HFF-Myc (cell line): ENCODE measurements at regions not wholly inside any gene's neighbourhood (a gene's known extent, or its start where the extent isn't known, plus 50 kb on each side); places are given as distances from the start of the nearest gene placed in this dataset.
A peak's percentile ranks its signal among the peaks of the same experiment; 100 is the strongest.

ENCODE experiments used
- DNase-seq: peaks from one replicate; pipeline ENCODE4 v3.0.0-alpha.2; 2011; ENCODE audit warnings: low read depth; ENCODE audit errors: extremely low read depth
- H3K4me3 ChIP-seq: replicated peaks from 2 replicates; pipeline ENCODE4 v1.5.1; 2011; ENCODE audit warnings: low read depth, mild to moderate bottlenecking, control low read depth, low read length
- CTCF ChIP-seq: IDR thresholded peaks from 2 replicates; pipeline ENCODE4 v1.5.1; 2012; ENCODE audit warnings: mild to moderate bottlenecking, low read depth, low read length, control low read depth; ENCODE audit errors: missing control alignments

- TF ChIP-seq CTCF: no peak
- H3K4me3 ChIP-seq: no peak overlapping the region
- DNase-seq: no peak
Measured at GRCh38 chr12:115467531-115467930, 783.6 kb upstream of the TBX3 start.

GRCh38 chr12:115466076-115466475 is 782.1 kb upstream of the TBX3 start:
- DNase-seq: peak; percentile 15
- H3K4me3 ChIP-seq: no peak overlapping the region
- TF ChIP-seq CTCF: no peak

- H3K4me3 ChIP-seq: no peak overlapping the region
- no peak for TF ChIP-seq CTCF
- no peak for DNase-seq
Measured at GRCh38 chr12:115464661-115465060, 780.7 kb upstream of the TBX3 start.

- no peak overlapping the region for H3K4me3 ChIP-seq
- DNase-seq: no peak
- TF ChIP-seq CTCF: no peak
Measured at GRCh38 chr12:115464111-115464581, 780.2 kb upstream of the TBX3 start.

- TF ChIP-seq CTCF: no peak
- no peak for DNase-seq
- no peak overlapping the region for H3K4me3 ChIP-seq
Measured at GRCh38 chr12:115461401-115461800, 777.4 kb upstream of the TBX3 start.

- no peak for TF ChIP-seq CTCF
- H3K4me3 ChIP-seq: no peak overlapping the region
- no peak for DNase-seq
Measured at GRCh38 chr12:115457798-115458197, 773.8 kb upstream of the TBX3 start.

- no peak for DNase-seq
- TF ChIP-seq CTCF: no peak
- no peak overlapping the region for H3K4me3 ChIP-seq
Measured at GRCh38 chr12:115456946-115457689, 773.1 kb upstream of the TBX3 start.
